Epidermal melanocyte (primary cell): ENCODE measurements at regions not wholly inside any gene's neighbourhood (a gene's known extent, or its start where the extent isn't known, plus 50 kb on each side); places are given as distances from the start of the nearest gene placed in this dataset.

Experiments used
- DNase-seq: peaks from one replicate; pipeline ENCODE4 v3.0.0; 2011; ENCODE audit warnings: low spot score; ENCODE audit not compliant: insufficient read length

GRCh38 chr4:11564021-11564420 lies 135.3 kb upstream of the HS3ST1 start:
- DNase-seq, result no peak

- no peak for DNase-seq
Measured at GRCh38 chr4:11549525-11549924, 120.8 kb upstream of the HS3ST1 start.

GRCh38 chr4:11548597-11549082 lies 119.9 kb upstream of the HS3ST1 start:
- no peak for DNase-seq

GRCh38 chr4:11546391-11547175 lies 117.9 kb upstream of the HS3ST1 start:
- no peak for DNase-seq

GRCh38 chr4:11545651-11546050 lies 117.0 kb upstream of the HS3ST1 start:
- DNase-seq, result no peak

GRCh38 chr4:11544211-11544610 lies 115.5 kb upstream of the HS3ST1 start:
- no peak for DNase-seq

GRCh38 chr4:11543706-11544105 lies 115.0 kb upstream of the HS3ST1 start:
- no peak for DNase-seq

GRCh38 chr4:11542952-11543351 lies 114.3 kb upstream of the HS3ST1 start:
- DNase-seq, result no peak

- no peak for DNase-seq
Measured at GRCh38 chr4:11537846-11538245, 109.2 kb upstream of the HS3ST1 start.

- no peak for DNase-seq
Measured at GRCh38 chr4:11535333-11535732, 106.6 kb upstream of the HS3ST1 start.

- no peak for DNase-seq
Measured at GRCh38 chr4:11534623-11535302, 106.1 kb upstream of the HS3ST1 start.

- no peak for DNase-seq
Measured at GRCh38 chr4:11532138-11532537, 103.4 kb upstream of the HS3ST1 start.

- no peak for DNase-seq
Measured at GRCh38 chr4:11529625-11530201, 101.0 kb upstream of the HS3ST1 start.

- no peak for DNase-seq
Measured at GRCh38 chr4:11525085-11525484, 96.4 kb upstream of the HS3ST1 start.

- no peak for DNase-seq
Measured at GRCh38 chr4:11518754-11519153, 90.1 kb upstream of the HS3ST1 start.

GRCh38 chr4:11514779-11515419 lies 86.2 kb upstream of the HS3ST1 start:
- DNase-seq, result no peak

GRCh38 chr4:11514003-11514402 lies 85.3 kb upstream of the HS3ST1 start:
- DNase-seq, result no peak

- DNase-seq, result peak; percentile 79
Measured at GRCh38 chr4:11512871-11513270, 84.2 kb upstream of the HS3ST1 start.

- no peak for DNase-seq
Measured at GRCh38 chr4:11511321-11511720, 82.6 kb upstream of the HS3ST1 start.

- DNase-seq, result no peak
Measured at GRCh38 chr4:11507920-11508319, 79.2 kb upstream of the HS3ST1 start.

- no peak for DNase-seq
Measured at GRCh38 chr4:11506194-11506593, 77.5 kb upstream of the HS3ST1 start.
